ENCODE measurements at regions not wholly inside any gene's neighbourhood (a gene's known extent, or its start where the extent isn't known, plus 50 kb on each side); places are given as distances from the start of the nearest gene placed in this dataset.

DNA sequence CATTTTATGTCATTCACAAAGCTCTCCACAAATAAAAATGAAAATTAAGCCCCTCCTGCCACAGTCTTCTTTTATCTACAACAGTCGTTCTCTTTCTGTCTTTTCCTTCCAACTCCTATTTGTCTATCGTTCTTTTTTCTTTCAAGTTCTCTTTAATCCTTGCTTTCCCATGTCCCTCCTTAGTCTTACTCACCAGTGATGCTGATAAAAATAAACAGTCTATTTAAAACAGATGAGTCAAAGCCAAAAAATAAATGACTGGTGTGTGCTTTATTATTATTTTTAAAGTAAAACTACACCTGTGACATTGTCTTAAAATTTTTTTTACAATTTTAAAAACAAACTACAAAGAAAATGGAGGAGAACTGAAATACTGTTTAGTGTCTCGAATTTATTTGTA, 137.1 kb upstream of the TMEM161B start:
- ATAC-seq (peak in 2 of 4 donors; percentile 42 to 62), DNase-seq (no peak)
- TF ChIP-seq CTCF (IDR thresholded peaks at IDR 0.05) (no peak), POLR2A (IDR thresholded peaks at IDR 0.05) (no peak)
- Histone ChIP-seq H3K27me3 (no peaks in the 10 kb centered on the region), H3K36me3 (no peaks in the 10 kb centered on the region), H3K27ac (peak overlapping the region in 1 of 12 donors; percentile 24), H3K4me1 (peaks cover 0 to 16% (median 0%) of the 10 kb centered on the region in 12 donors), H3K9me3 (no peaks in the 10 kb centered on the region), H3K4me3 (no peak overlapping the region)
- intact Hi-C loops (cut with DNase I) = loop anchor here in 1 of 10 donors (10.0 kb wide), 1 partner anchor 141 kb away; the partner anchor contains the start of gene TMEM161B
- WGBS, 4 donors = 48 to 55% (median 51%) methylated on average over 3 of the region's 3 CpGs

DNA sequence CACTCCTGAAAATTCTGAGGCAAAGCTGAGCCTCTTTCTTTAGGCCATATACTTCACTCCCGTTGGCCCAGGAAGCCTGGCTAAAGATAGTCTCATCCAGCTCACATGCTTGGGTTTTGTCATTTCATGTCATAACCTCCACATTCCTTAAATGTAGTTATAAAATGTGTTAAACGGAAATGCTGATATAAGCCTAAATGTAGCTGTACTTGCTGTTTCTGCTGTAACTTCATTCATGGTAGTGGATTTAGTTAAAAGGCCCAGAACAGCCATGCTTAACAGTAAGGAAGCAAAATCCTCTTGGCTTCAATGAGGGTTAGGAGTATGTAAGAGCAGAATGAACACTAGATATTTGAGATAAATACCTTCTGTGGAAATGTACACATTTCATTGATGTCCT, 135.8 kb upstream of the TMEM161B start:
- TF ChIP-seq POLR2A (IDR thresholded peaks at IDR 0.05) (no peak), CTCF (IDR thresholded peaks at IDR 0.05) (no peak)
- no peaks in the 10 kb centered on the region for H3K27me3 ChIP-seq
- ATAC-seq = no peak

GRCh38 chr5:88401686-88402085, 133.0 kb upstream of the TMEM161B start:
- DNase-seq = no peak
- no peaks in the 10 kb centered on the region for H3K9me3 ChIP-seq
- no peak overlapping the region for H3K4me3 ChIP-seq
- 21 to 42% (median 24%) methylated on average over 4 of the region's 4 CpGs for WGBS, 4 donors
- TF ChIP-seq POLR2A (IDR thresholded peaks at IDR 0.05) (no peak), CTCF (IDR thresholded peaks at IDR 0.05) (no peak)
- intact Hi-C loops (cut with DNase I) = loop anchor here in 1 of 10 donors (10.0 kb wide), 1 partner anchor 137 kb away; the partner anchor contains the start of gene TMEM161B
- no peaks in the 10 kb centered on the region for H3K36me3 ChIP-seq
- H3K27me3 ChIP-seq = no peaks in the 10 kb centered on the region
- peaks cover 0 to 19% (median 0%) of the 10 kb centered on the region in 12 donors for H3K4me1 ChIP-seq
- no peak overlapping the region for H3K27ac ChIP-seq
- no peak for ATAC-seq

More for the DNA sequence above, 135.8 kb upstream of the TMEM161B start:
- Histone ChIP-seq H3K36me3 (no peaks in the 10 kb centered on the region), H3K4me1 (peaks cover 0 to 16% (median 0%) of the 10 kb centered on the region in 12 donors), H3K27ac (peak overlapping the region in 1 of 12 donors; percentile 10), H3K9me3 (no peaks in the 10 kb centered on the region), H3K4me3 (no peak overlapping the region)
- intact Hi-C loops (cut with DNase I) = loop anchor here in 1 of 10 donors (10.0 kb wide), 1 partner anchor 140 kb away; the partner anchor contains the start of gene TMEM161B
- WGBS, 4 donors = 53 to 74% (median 63%) methylated on average over 2 of the region's 2 CpGs
- no peak for DNase-seq

- Histone ChIP-seq H3K9me3 (no peaks in the 10 kb centered on the region), H3K27me3 (no peaks in the 10 kb centered on the region), H3K4me3 (no peak overlapping the region), H3K27ac (no peak overlapping the region), H3K36me3 (no peaks in the 10 kb centered on the region), H3K4me1 (peaks cover 0 to 19% (median 0%) of the 10 kb centered on the region in 12 donors)
- DNase-seq = no peak
- intact Hi-C loops (cut with DNase I) = loop anchor here in 1 of 10 donors (10.0 kb wide), 1 partner anchor 136 kb away; the partner anchor contains the start of gene TMEM161B
- TF ChIP-seq POLR2A (IDR thresholded peaks at IDR 0.05) (no peak), CTCF (IDR thresholded peaks at IDR 0.05) (no peak)
- ATAC-seq = no peak
Measured at GRCh38 chr5:88401228-88401627, 132.6 kb upstream of the TMEM161B start.
